H1 (cell line): ENCODE measurements at regions not wholly inside any gene's neighbourhood (a gene's known extent, or its start where the extent isn't known, plus 50 kb on each side); places are given as distances from the start of the nearest gene placed in this dataset.

Experiments
- CTCF ChIA-PET: fragments of 300-600 bp; sonication (Branson Sonifier 250); formaldehyde crosslinking; loops from one replicate; lab custom pipeline; 2021; ENCODE audit not compliant: partially characterized antibody; lab: Charles Lee
- POLR2A ChIA-PET: fragments of 300-600 bp; sonication (Branson Sonifier 250); formaldehyde crosslinking; loops from one replicate; lab custom pipeline; 2021; ENCODE audit warnings: inconsistent platforms; ENCODE audit not compliant: partially characterized antibody; lab: Charles Lee
- DNase-seq, 2 experiments: peaks; one replicate each; pipeline versions ENCODE4 v3.0.0 to v3.0.0-alpha.2; 2010 to 2022; ENCODE audit warnings: low spot score in 2 of 2, low read depth in 1 of 2, mixed read lengths in 1 of 2
- FAIRE-seq: peaks from 2 replicates; lab custom pipeline; 2011; peaks lifted over from hg19 to GRCh38; lab: Jason Lieb, UNC
- H2AFZ ChIP-seq: 2 replicates; pipeline ENCODE4 v1.8.1; 2012; ENCODE audit warnings: low read length, inconsistent platforms
- H2AK5ac ChIP-seq: 2 replicates; pipeline ENCODE4 v1.6.1; 2013; ENCODE audit warnings: low read depth, low read length
- H2BK120ac ChIP-seq: replicated peaks from 2 replicates; pipeline ENCODE3; 2013; ENCODE audit warnings: low read depth, low read length, inconsistent platforms
- H2BK12ac ChIP-seq: 2 replicates; pipeline ENCODE4 v1.6.1; 2013; ENCODE audit warnings: low read depth, low read length
- H2BK15ac ChIP-seq: 2 replicates; pipeline ENCODE4 v1.6.1; 2013; ENCODE audit warnings: low read length
- H2BK20ac ChIP-seq: 2 replicates; pipeline ENCODE4 v1.6.1; 2013; ENCODE audit warnings: low read length
- H2BK5ac ChIP-seq: 2 replicates; pipeline ENCODE4 v1.6.1; 2013; ENCODE audit warnings: low read depth, low read length
- H3K14ac ChIP-seq: 2 replicates; pipeline ENCODE4 v1.6.1; 2013; ENCODE audit warnings: inconsistent platforms; ENCODE audit not compliant: insufficient read length
- H3K18ac ChIP-seq: 2 replicates; pipeline ENCODE4 v1.6.1; 2013; ENCODE audit warnings: low read length; ENCODE audit errors: extremely low read depth
- H3K23ac ChIP-seq: 2 replicates; pipeline ENCODE4 v1.6.1; 2013; ENCODE audit warnings: inconsistent platforms; ENCODE audit not compliant: insufficient read length
- H3K23me2 ChIP-seq: 2 replicates; pipeline ENCODE4 v1.6.1; 2013; ENCODE audit warnings: low read depth, low read length
- H3K27ac ChIP-seq: 2 replicates; pipeline ENCODE4 v1.6.1; 2011; ENCODE audit warnings: low read depth, low read length, inconsistent platforms
- H3K27me3 ChIP-seq, 4 experiments: replicated peaks in 1 of 4; 1 replicate in 1 of 4; 2 replicates in 3 of 4; pipeline versions ENCODE4 v1.6.1 to v1.8.1; 2011 to 2013; ENCODE audit warnings: low read length in 3 of 4, mild to moderate bottlenecking in 3 of 4, inconsistent platforms in 2 of 4, mixed read lengths in 2 of 4, moderate library complexity in 1 of 4; ENCODE audit not compliant: control insufficient read depth in 3 of 4, insufficient read depth in 3 of 4; ENCODE audit errors: extremely low read depth in 1 of 4
- H3K36me3 ChIP-seq, 4 experiments: 2 replicates each; pipeline versions ENCODE4 v1.6.1 to v1.8.1; 2011 to 2013; ENCODE audit warnings: mild to moderate bottlenecking in 4 of 4, low read length in 3 of 4, moderate library complexity in 2 of 4, control low read depth in 1 of 4, inconsistent platforms in 1 of 4; ENCODE audit not compliant: insufficient read depth in 4 of 4, control insufficient read depth in 2 of 4
- H3K4ac ChIP-seq: replicated peaks from 2 replicates; pipeline ENCODE3; 2013; ENCODE audit warnings: low read length, low read depth, mixed read lengths, inconsistent platforms; ENCODE audit not compliant: insufficient read length
- H3K4me1 ChIP-seq, 4 experiments: replicated peaks in 1 of 4; 1 replicate in 1 of 4; 2 replicates in 3 of 4; pipeline versions ENCODE4 v1.6.1 to v1.8.1; 2011 to 2013; ENCODE audit warnings: low read length in 3 of 4, inconsistent platforms in 2 of 4, mixed read lengths in 1 of 4; ENCODE audit not compliant: insufficient read depth in 4 of 4, control insufficient read depth in 3 of 4
- H3K4me2 ChIP-seq, 2 experiments: 2 replicates each; pipeline versions ENCODE4 v1.6.1 to v1.8.1; 2011 to 2013; ENCODE audit warnings: low read depth in 2 of 2, low read length in 2 of 2, control low read depth in 1 of 2, inconsistent platforms in 1 of 2, mild to moderate bottlenecking in 1 of 2; ENCODE audit not compliant: insufficient read depth in 1 of 2
- H3K4me3 ChIP-seq, 4 experiments: fragments of 200-600, 300-600 bp in 1 of 4; sonication (generic), shearing (Covaris generic), sonication (Bioruptor Twin) in 1 of 4; 2 replicates each; pipeline versions ENCODE4 v1.5.1 to v1.8.1; 2011 to 2016; ENCODE audit warnings: low read length in 4 of 4, low read depth in 3 of 4, control low read depth in 2 of 4, inconsistent platforms in 2 of 4, mild to moderate bottlenecking in 2 of 4, mixed read lengths in 1 of 4, moderate library complexity in 1 of 4; ENCODE audit not compliant: insufficient read depth in 2 of 4; ENCODE audit errors: extremely low read depth in 1 of 4
- H3K56ac ChIP-seq: replicated peaks from 2 replicates; pipeline ENCODE3; 2013; ENCODE audit warnings: low read depth, mild to moderate bottlenecking, mixed read lengths, low read length, inconsistent platforms; ENCODE audit not compliant: insufficient read length
- H3K79me1 ChIP-seq: 2 replicates; pipeline ENCODE4 v1.6.1; 2013; ENCODE audit warnings: low read depth, low read length, control low read depth
- H3K79me2 ChIP-seq, 2 experiments: 2 replicates each; pipeline versions ENCODE4 v1.6.1 to v1.8.1; 2012 to 2013; ENCODE audit warnings: low read length in 2 of 2, mild to moderate bottlenecking in 2 of 2, inconsistent platforms in 1 of 2; ENCODE audit not compliant: insufficient read depth in 2 of 2, control insufficient read depth in 1 of 2
- H3K9ac ChIP-seq, 4 experiments: replicated peaks in 1 of 4; 1 replicate in 1 of 4; 2 replicates in 3 of 4; pipeline versions ENCODE4 v1.6.1 to v1.8.1; 2011 to 2013; ENCODE audit warnings: low read depth in 3 of 4, low read length in 3 of 4, control low read depth in 2 of 4, mild to moderate bottlenecking in 2 of 4, moderate library complexity in 2 of 4, inconsistent platforms in 1 of 4; ENCODE audit errors: extremely low read depth in 1 of 4
- H3K9me3 ChIP-seq, 2 experiments: 2 replicates each; pipeline versions ENCODE4 v1.6.1 to v1.8.1; 2012 to 2013; ENCODE audit warnings: mild to moderate bottlenecking in 2 of 2, moderate library complexity in 2 of 2, control low read depth in 1 of 2, inconsistent platforms in 1 of 2, low read depth in 1 of 2, low read length in 1 of 2, mixed read lengths in 1 of 2; ENCODE audit not compliant: insufficient read depth in 2 of 2
- H4K20me1 ChIP-seq, 2 experiments: replicated peaks in 1 of 2; 2 replicates each; pipeline versions ENCODE3 to v1.8.1; 2011 to 2013; ENCODE audit warnings: inconsistent platforms in 2 of 2, low read length in 2 of 2, mild to moderate bottlenecking in 1 of 2; ENCODE audit not compliant: insufficient read depth in 2 of 2, control insufficient read depth in 1 of 2
- H4K5ac ChIP-seq: 2 replicates; pipeline ENCODE4 v1.6.1; 2013; ENCODE audit warnings: low read length, low read depth, mixed read lengths, inconsistent platforms; ENCODE audit not compliant: insufficient read length
- H4K8ac ChIP-seq: 2 replicates; pipeline ENCODE4 v1.8.0; 2013; ENCODE audit warnings: mild to moderate bottlenecking, moderate library complexity, low read length, inconsistent platforms; ENCODE audit not compliant: insufficient read depth; ENCODE audit errors: extremely low read depth
- H4K91ac ChIP-seq: replicated peaks from 2 replicates; pipeline ENCODE3; 2013; ENCODE audit warnings: low read length, mixed read lengths, inconsistent platforms; ENCODE audit not compliant: insufficient read length
- BACH1 ChIP-seq: IDR thresholded peaks from 2 replicates; pipeline ENCODE4 v1.6.1; 2012; ENCODE audit warnings: low read length, improper control_type of control experiment
- EP300 ChIP-seq, 2 experiments: IDR thresholded peaks; 1 replicate in 1 of 2; 2 replicates in 1 of 2; pipeline ENCODE4 v1.6.1; 2011 to 2012; ENCODE audit warnings: low read depth in 2 of 2, low read length in 2 of 2, mild to moderate bottlenecking in 2 of 2, borderline replicate concordance in 1 of 2, inconsistent platforms in 1 of 2, moderate library complexity in 1 of 2
- FOSL1 ChIP-seq: IDR thresholded peaks from 2 replicates; pipeline ENCODE4 v1.6.1; 2011; ENCODE audit warnings: mild to moderate bottlenecking, low read depth, low read length, moderate library complexity; ENCODE audit not compliant: insufficient read depth
- PHF8 ChIP-seq: fragments of 200-600 bp; sonication (generic); conservative IDR thresholded peaks from 2 replicates; pipeline ENCODE4 v1.7.1; 2012; ENCODE audit warnings: low read depth, mild to moderate bottlenecking, inconsistent platforms, low read length, moderate library complexity
- SIN3A ChIP-seq, 2 experiments: IDR thresholded peaks in 1 of 2; conservative IDR thresholded peaks in 1 of 2; 2 replicates each; pipeline ENCODE4 v1.6.1; 2011 to 2012; ENCODE audit warnings: low read length in 2 of 2, improper control_type of control experiment in 1 of 2, low read depth in 1 of 2, mild to moderate bottlenecking in 1 of 2
- TAF1 ChIP-seq: IDR thresholded peaks from 2 replicates; pipeline ENCODE4 v1.6.1; 2011; ENCODE audit warnings: mild to moderate bottlenecking, low read depth, low read length
- WGBS, 2 experiments: shearing (Covaris generic) in 1 of 2; methylation state at CpG; one replicate each; pipeline versions ENCODE4 v1.1.6 to v1.1.7; 2013 to 2015; ENCODE audit warnings: low lambda C conversion rate in 2 of 2, mixed read lengths in 2 of 2, inconsistent platforms in 1 of 2, low coverage in 1 of 2, missing lambda C conversion rate in 1 of 2; ENCODE audit not compliant: insufficient replicate concordance in 2 of 2, insufficient coverage in 1 of 2, insufficient read length in 1 of 2; ENCODE audit errors: extremely low coverage in 1 of 2, missing lambda C conversion rate in 1 of 2; 5-methylcytosine and 5-hydroxymethylcytosine counted together

DNA sequence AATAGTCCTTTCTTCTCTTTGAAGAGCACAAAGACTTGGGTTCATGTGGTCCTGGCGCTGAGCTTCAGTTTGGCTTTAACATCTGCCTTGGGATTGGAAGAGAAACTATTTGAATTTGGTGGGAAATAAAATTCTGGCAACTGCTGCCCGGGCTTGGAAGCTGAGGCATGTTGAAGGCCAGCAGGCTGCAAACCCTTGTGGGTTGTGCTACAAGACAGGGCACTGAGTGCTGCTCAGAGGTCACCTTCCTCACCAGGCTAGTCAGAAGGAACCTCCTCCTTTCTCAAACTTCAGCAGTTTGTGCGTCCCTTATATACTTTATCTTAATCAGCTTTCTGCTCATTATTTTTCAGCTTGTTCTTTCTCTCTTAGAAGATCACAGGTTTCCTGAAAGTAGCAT, 238.4 kb upstream of the TBX18 start:
- DNase-seq (no peak), FAIRE-seq (no peak)
- Histone ChIP-seq H3K4me1 (peaks cover 0 to 10% (median 5%) of the 10 kb centered on the region in 4 experiments; a peak in 4 of 7 replicates), H2BK12ac (no peak overlapping the region), H3K18ac (no peak overlapping the region), H3K14ac (no peak overlapping the region), H3K4ac (no peak overlapping the region), H2BK15ac (no peak overlapping the region), H3K27me3 (no peaks in the 10 kb centered on the region), H3K79me2 (no peaks in the 10 kb centered on the region), H4K91ac (no peak overlapping the region), H2BK5ac (no peak overlapping the region), H2AK5ac (no peak overlapping the region), H3K4me3 (no peak overlapping the region), H3K56ac (no peak overlapping the region), H3K9me3 (no peaks in the 10 kb centered on the region), H4K20me1 (no peaks in the 10 kb centered on the region), H3K27ac (no peak overlapping the region), H2BK120ac (no peak overlapping the region), H2BK20ac (0 out of 2 replicates have a peak overlapping the region, but pooled peaks have one; percentile 6), H4K5ac (no peak overlapping the region), H3K23ac (no peak overlapping the region), H3K79me1 (no peaks in the 10 kb centered on the region), H3K9ac (no peak overlapping the region), H3K4me2 (no peak overlapping the region), H3K23me2 (no peaks in the 10 kb centered on the region), H4K8ac (no peak overlapping the region), H3K36me3 (no peaks in the 10 kb centered on the region), H2AFZ (no peak overlapping the region)
- WGBS, 2 experiments = 86% methylated on average over 3 of the region's 3 CpGs; no CpG with 5 or more reads in 1 of the 2 experiments
- ChIA-PET POLR2A (no interaction called here), CTCF (interaction anchor here (1.0 to 1.3 kb wide), 2 partner anchors 14 to 115 kb away, joined by 4 read pairs; no protein-coding TSS in a partner anchor)
- TF ChIP-seq EP300 (IDR thresholded peaks at IDR 0.05; ENCODE audit: borderline replicate concordance in 1 of 2, low read depth in 2 of 2, low read length in 2 of 2) (no peak), FOSL1 (no peak), TAF1 (no peak), BACH1 (no peak), PHF8 (no peak), SIN3A (conservative IDR thresholded peaks at IDR 0.05 in 1 of 2, IDR thresholded peaks at IDR 0.05 in 1 of 2; ENCODE audit: low read depth in 1 of 2, low read length in 2 of 2) (no peak)
